Osteocyte (in vitro differentiated cells): ENCODE measurements at regions not wholly inside any gene's neighbourhood (a gene's known extent, or its start where the extent isn't known, plus 50 kb on each side); places are given as distances from the start of the nearest gene placed in this dataset.

ENCODE experiments used
- DNase-seq: peaks from one replicate; pipeline ENCODE4 v3.0.0; 2021; ENCODE audit warnings: mixed read lengths; ENCODE audit not compliant: unreplicated experiment; ENCODE audit errors: extremely low spot score
- H3K27ac Mint-ChIP-seq: one replicate; pipeline ENCODE4 v1.8.0; 2021; ENCODE audit warnings: mild to moderate bottlenecking, mixed read lengths; ENCODE audit not compliant: unreplicated experiment
- H3K27me3 Mint-ChIP-seq: one replicate; pipeline ENCODE4 v1.8.0; 2021; ENCODE audit warnings: mixed read lengths; ENCODE audit not compliant: unreplicated experiment
- H3K36me3 Mint-ChIP-seq: one replicate; pipeline ENCODE4 v1.8.0; 2021; ENCODE audit warnings: mixed read lengths; ENCODE audit not compliant: unreplicated experiment
- H3K4me1 Mint-ChIP-seq: one replicate; pipeline ENCODE4 v1.8.0; 2021; ENCODE audit warnings: mixed read lengths; ENCODE audit not compliant: unreplicated experiment
- H3K4me3 Mint-ChIP-seq: one replicate; pipeline ENCODE4 v1.8.0; 2021; ENCODE audit warnings: mild to moderate bottlenecking, moderate library complexity, mixed read lengths; ENCODE audit not compliant: unreplicated experiment
- H3K9me3 Mint-ChIP-seq: one replicate; pipeline ENCODE4 v1.8.0; 2021; ENCODE audit warnings: mixed read lengths; ENCODE audit not compliant: unreplicated experiment
- TF ChIP-seq, protein P1 (sequence below): fragments of 200-600 bp; sonication (generic); IDR thresholded peaks from 2 replicates; pipeline ENCODE4 v1.5.0; 2021; ENCODE audit warnings: antibody characterized with exemption, mild to moderate bottlenecking, moderate library complexity

DNA sequence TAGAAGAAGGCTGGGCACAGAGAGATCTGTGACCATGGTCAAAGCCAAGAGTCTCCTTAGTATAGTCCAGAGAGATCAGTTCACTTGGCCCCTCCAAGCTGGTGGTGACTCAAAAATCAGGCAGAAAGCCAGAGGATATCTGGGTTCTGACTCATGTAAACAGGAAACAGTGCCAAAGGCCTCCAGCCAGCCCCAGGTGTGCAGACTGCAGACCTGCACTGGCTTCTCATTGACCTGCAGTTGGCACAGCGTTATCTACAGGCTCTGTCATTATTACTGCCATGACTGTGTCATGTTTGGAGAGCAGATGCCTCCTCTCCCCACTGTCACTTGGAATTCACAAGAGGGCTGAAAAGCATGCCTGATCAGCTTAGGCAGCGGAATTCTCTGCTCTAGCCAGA, 295.7 kb upstream of the PRKD1 start:
- no peak for DNase-seq
- Mint-ChIP-seq H3K27me3 (peaks cover 3% of the 10 kb centered on the region), H3K9me3 (no peaks in the 10 kb centered on the region), H3K36me3 (no peaks in the 10 kb centered on the region), H3K27ac (no peak overlapping the region), H3K4me1 (no peaks in the 10 kb centered on the region), H3K4me3 (no peak overlapping the region)
- TF ChIP-seq, protein P1, sequence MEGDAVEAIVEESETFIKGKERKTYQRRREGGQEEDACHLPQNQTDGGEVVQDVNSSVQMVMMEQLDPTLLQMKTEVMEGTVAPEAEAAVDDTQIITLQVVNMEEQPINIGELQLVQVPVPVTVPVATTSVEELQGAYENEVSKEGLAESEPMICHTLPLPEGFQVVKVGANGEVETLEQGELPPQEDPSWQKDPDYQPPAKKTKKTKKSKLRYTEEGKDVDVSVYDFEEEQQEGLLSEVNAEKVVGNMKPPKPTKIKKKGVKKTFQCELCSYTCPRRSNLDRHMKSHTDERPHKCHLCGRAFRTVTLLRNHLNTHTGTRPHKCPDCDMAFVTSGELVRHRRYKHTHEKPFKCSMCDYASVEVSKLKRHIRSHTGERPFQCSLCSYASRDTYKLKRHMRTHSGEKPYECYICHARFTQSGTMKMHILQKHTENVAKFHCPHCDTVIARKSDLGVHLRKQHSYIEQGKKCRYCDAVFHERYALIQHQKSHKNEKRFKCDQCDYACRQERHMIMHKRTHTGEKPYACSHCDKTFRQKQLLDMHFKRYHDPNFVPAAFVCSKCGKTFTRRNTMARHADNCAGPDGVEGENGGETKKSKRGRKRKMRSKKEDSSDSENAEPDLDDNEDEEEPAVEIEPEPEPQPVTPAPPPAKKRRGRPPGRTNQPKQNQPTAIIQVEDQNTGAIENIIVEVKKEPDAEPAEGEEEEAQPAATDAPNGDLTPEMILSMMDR: no peak

DNA sequence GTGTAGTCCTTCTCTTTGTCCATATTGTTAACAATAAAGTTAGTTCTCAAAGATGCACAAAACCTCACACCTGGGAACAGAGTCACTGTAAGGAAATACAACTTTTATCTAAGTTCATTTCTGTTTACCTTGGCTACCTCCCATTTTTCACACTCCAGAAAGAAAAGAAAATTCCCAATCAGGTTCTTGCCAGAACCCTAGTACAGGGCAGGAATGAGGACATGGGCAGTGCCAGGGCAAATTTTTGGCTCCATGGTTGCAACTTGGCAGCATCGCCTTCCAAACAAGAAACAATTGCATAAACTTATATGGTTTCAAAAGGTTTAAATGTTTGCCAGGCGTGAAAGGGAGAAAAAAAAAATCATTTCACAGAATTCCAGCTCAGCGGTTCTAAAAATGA, 296.3 kb upstream of the PRKD1 start:
- TF ChIP-seq, protein P1: no peak
- Mint-ChIP-seq H3K36me3 (no peaks in the 10 kb centered on the region), H3K4me3 (no peak overlapping the region), H3K27ac (no peak overlapping the region), H3K27me3 (peaks cover 3% of the 10 kb centered on the region), H3K9me3 (no peaks in the 10 kb centered on the region), H3K4me1 (no peaks in the 10 kb centered on the region)
- no peak for DNase-seq

DNA sequence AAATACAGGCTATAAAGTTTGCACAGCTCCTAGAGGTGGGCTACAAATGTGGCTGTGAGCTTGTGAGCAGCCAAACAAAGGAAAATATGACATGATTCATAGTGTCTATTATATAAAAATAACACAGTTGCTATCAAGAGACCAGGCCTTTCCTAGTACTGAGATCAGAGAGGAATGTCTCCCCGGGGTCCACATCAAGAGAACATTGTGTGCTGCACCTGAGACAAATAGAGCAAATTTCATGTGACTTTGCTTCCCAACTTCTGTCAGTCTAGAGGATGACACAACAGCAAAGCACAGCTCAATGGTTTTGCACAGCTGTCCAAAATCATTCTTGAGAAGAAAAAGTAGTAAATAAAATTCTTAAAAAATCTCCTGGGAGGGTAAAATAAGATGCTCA, 297.5 kb upstream of the PRKD1 start:
- TF ChIP-seq, protein P1: no peak
- H3K27ac Mint-ChIP-seq: no peak overlapping the region
- DNase-seq: no peak
- H3K36me3 Mint-ChIP-seq: no peaks in the 10 kb centered on the region
- peaks cover 3% of the 10 kb centered on the region for H3K27me3 Mint-ChIP-seq
- no peak overlapping the region for H3K4me3 Mint-ChIP-seq
- H3K4me1 Mint-ChIP-seq: no peaks in the 10 kb centered on the region
- no peaks in the 10 kb centered on the region for H3K9me3 Mint-ChIP-seq

DNA sequence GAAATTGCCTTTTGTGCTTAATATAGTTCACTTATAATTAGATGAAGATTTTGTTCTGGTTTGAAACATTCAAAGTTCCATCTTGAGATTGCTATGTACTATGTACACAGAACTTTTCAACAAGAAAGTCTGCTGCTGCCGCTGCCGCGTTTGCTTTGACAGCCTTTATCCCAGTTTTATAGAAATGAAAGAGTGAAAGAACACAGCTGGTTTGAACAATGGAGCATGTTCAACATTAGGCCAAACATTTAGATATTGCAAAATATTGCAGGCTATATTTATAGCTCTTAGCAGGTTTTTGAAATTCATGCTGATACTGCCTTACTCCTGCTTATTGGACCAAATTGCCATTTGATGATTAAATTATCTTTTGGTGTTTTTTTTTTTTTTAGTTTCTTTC, 299.8 kb upstream of the PRKD1 start:
- Mint-ChIP-seq H3K4me3 (no peak overlapping the region), H3K9me3 (no peaks in the 10 kb centered on the region), H3K4me1 (no peaks in the 10 kb centered on the region), H3K27me3 (peaks cover 2% of the 10 kb centered on the region), H3K36me3 (no peaks in the 10 kb centered on the region), H3K27ac (no peak overlapping the region)
- DNase-seq: no peak
- TF ChIP-seq, protein P1: no peak

DNA sequence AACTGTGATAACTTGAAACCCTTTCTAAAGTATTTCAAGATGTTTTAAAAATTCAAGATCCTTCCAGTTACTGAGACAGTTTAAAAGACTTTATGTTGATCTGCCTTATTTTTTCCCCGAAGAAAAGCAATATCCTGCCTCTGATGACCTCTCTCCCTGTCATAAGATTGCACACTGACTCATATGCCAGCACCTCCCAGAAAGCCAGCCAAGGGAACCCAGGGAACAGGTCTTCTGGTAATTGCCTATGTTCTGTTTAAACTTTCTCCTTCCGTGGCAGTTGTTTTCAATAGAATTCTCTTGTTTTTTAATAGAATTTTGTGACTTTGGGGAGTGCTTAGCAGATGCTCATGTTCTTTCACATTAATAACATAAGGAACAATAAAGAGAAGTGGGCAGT, 300.2 kb upstream of the PRKD1 start:
- Mint-ChIP-seq H3K27me3 (peaks cover 2% of the 10 kb centered on the region), H3K9me3 (no peaks in the 10 kb centered on the region), H3K4me1 (no peaks in the 10 kb centered on the region), H3K36me3 (no peaks in the 10 kb centered on the region), H3K4me3 (no peak overlapping the region), H3K27ac (no peak overlapping the region)
- TF ChIP-seq, protein P1: no peak
- DNase-seq: no peak
